MCF 10A (cell line): ENCODE measurements at regions not wholly inside any gene's neighbourhood (a gene's known extent, or its start where the extent isn't known, plus 50 kb on each side); places are given as distances from the start of the nearest gene placed in this dataset.

Source experiments
- BruUV-seq: library from RNA; stranded (reverse); fragments of 400-500 nt; replicated peaks from 2 replicates; lab custom pipeline; 2021; lab: Mats Ljungman, UMichigan
- CTCF ChIA-PET: fragments of 300-600 bp; sonication (Branson Sonifier 250); formaldehyde crosslinking; extraction: SDS; loops from one replicate; lab custom pipeline; 2021; ENCODE audit warnings: antibody characterized with exemption, inconsistent platforms; lab: Yijun Ruan, JAX
- POLR2A ChIA-PET: fragments of 300-600, 350-650 bp; sonication (Branson Sonifier 250); formaldehyde crosslinking; extraction: SDS; loops from one replicate; lab custom pipeline; 2020; ENCODE audit warnings: antibody characterized with exemption, inconsistent platforms; lab: Yijun Ruan, JAX
- DNase-seq: peaks from one replicate; pipeline ENCODE4 v3.0.0-alpha.2; 2018; ENCODE audit not compliant: unreplicated experiment
- H3K27ac Mint-ChIP-seq: one replicate; pipeline ENCODE4 v1.8.0; 2022; ENCODE audit warnings: mild to moderate bottlenecking, low read depth, mixed read lengths; ENCODE audit not compliant: unreplicated experiment
- H3K27me3 Mint-ChIP-seq: one replicate; pipeline ENCODE4 v1.8.0; 2022; ENCODE audit warnings: mixed read lengths; ENCODE audit not compliant: insufficient read depth, unreplicated experiment
- H3K36me3 Mint-ChIP-seq: one replicate; pipeline ENCODE4 v1.8.0; 2022; ENCODE audit warnings: mild to moderate bottlenecking, moderate library complexity, mixed read lengths; ENCODE audit not compliant: insufficient read depth, unreplicated experiment
- H3K4me1 Mint-ChIP-seq: one replicate; pipeline ENCODE4 v1.8.0; 2022; ENCODE audit warnings: mixed read lengths; ENCODE audit not compliant: insufficient read depth, unreplicated experiment
- H3K4me3 Mint-ChIP-seq: one replicate; pipeline ENCODE4 v1.8.0; 2022; ENCODE audit warnings: mild to moderate bottlenecking, moderate library complexity, mixed read lengths; ENCODE audit not compliant: unreplicated experiment
- H3K9me3 Mint-ChIP-seq: one replicate; pipeline ENCODE4 v1.8.0; 2022; ENCODE audit warnings: mixed read lengths; ENCODE audit not compliant: unreplicated experiment
- CTCF ChIP-seq: fragments of 200-600 bp; IDR thresholded peaks from one replicate; pipeline ENCODE4 v1.8.0; 2022; ENCODE audit warnings: antibody characterized with exemption, mild to moderate bottlenecking; ENCODE audit not compliant: unreplicated experiment
- intact Hi-C: fragments of 100-400 bp; cut with micrococcal nuclease; formaldehyde crosslinking; loops from 2 replicates; pipeline ENCODE4 v1.14.1; 2022

- no peaks in the 10 kb centered on the region for H3K36me3 Mint-ChIP-seq
- no peak overlapping the region for H3K27ac Mint-ChIP-seq
- H3K4me1 Mint-ChIP-seq: peaks cover 8% of the 10 kb centered on the region
- no peak overlapping the region for H3K4me3 Mint-ChIP-seq
- no peaks in the 10 kb centered on the region for H3K27me3 Mint-ChIP-seq
- POLR2A ChIA-PET: no interaction called here
- no peak for DNase-seq
- BruUV-seq: no TSS peak
- no peak for TF ChIP-seq CTCF
- intact Hi-C loops: no loop called here
- CTCF ChIA-PET: no interaction called here
- peaks cover 15% of the 10 kb centered on the region for H3K9me3 Mint-ChIP-seq
Measured at GRCh38 chr3:30069056-30069455, 537.3 kb upstream of the TGFBR2 start.

GRCh38 chr3:30073040-30073439 is 533.4 kb upstream of the TGFBR2 start:
- no peak for TF ChIP-seq CTCF
- Mint-ChIP-seq H3K4me1 (peaks cover 8% of the 10 kb centered on the region), H3K27ac (no peak overlapping the region), H3K36me3 (no peaks in the 10 kb centered on the region), H3K4me3 (no peak overlapping the region), H3K9me3 (peaks cover 6% of the 10 kb centered on the region), H3K27me3 (no peaks in the 10 kb centered on the region)
- no peak for DNase-seq
- no TSS peak for BruUV-seq
- intact Hi-C loops: no loop called here
- ChIA-PET POLR2A (no interaction called here), CTCF (interaction anchor here (0.7 to 1.9 kb wide), 3 partner anchors 23 to 60 kb away, joined by 3 to 6 read pairs (median 3); no protein-coding TSS in a partner anchor)

GRCh38 chr3:30073622-30074021 is 532.8 kb upstream of the TGFBR2 start:
- Mint-ChIP-seq H3K27ac (no peak overlapping the region), H3K9me3 (peaks cover 6% of the 10 kb centered on the region), H3K27me3 (no peaks in the 10 kb centered on the region), H3K36me3 (no peaks in the 10 kb centered on the region), H3K4me3 (no peak overlapping the region), H3K4me1 (peaks cover 8% of the 10 kb centered on the region)
- TF ChIP-seq CTCF: no peak
- DNase-seq: peak; percentile 19
- POLR2A ChIA-PET: interaction anchor here (0.5 kb wide), 2 partner anchors 11 to 22 kb away, joined by 3 read pairs; no protein-coding TSS in a partner anchor
- intact Hi-C loops: no loop called here
- CTCF ChIA-PET: interaction anchor here (0.6 to 0.7 kb wide), 3 partner anchors 40 to 674 kb away, joined by 3 to 7 read pairs (median 3); no protein-coding TSS in a partner anchor
- no TSS peak for BruUV-seq

- ChIA-PET CTCF (no interaction called here), POLR2A (no interaction called here)
- no peak for DNase-seq
- no peaks in the 10 kb centered on the region for H3K27me3 Mint-ChIP-seq
- H3K9me3 Mint-ChIP-seq: peaks cover 6% of the 10 kb centered on the region
- TF ChIP-seq CTCF: no peak
- no peak overlapping the region for H3K27ac Mint-ChIP-seq
- H3K36me3 Mint-ChIP-seq: no peaks in the 10 kb centered on the region
- intact Hi-C loops: no loop called here
- no peak overlapping the region for H3K4me3 Mint-ChIP-seq
- no TSS peak for BruUV-seq
- H3K4me1 Mint-ChIP-seq: peaks cover 12% of the 10 kb centered on the region
Measured at GRCh38 chr3:30075514-30075913, 530.9 kb upstream of the TGFBR2 start.
